Keratinocyte (primary cell): ENCODE measurements at regions not wholly inside any gene's neighbourhood (a gene's known extent, or its start where the extent isn't known, plus 50 kb on each side); places are given as distances from the start of the nearest gene placed in this dataset.

Source experiments
- DNase-seq: peaks from one replicate; pipeline ENCODE4 v3.0.0-alpha.2; 2011; ENCODE audit warnings: low read depth, missing footprints, low spot score
- FAIRE-seq: peaks from 2 replicates; lab custom pipeline; 2011; peaks lifted over from hg19 to GRCh38; lab: Jason Lieb, UNC
- H2AFZ ChIP-seq: 2 replicates; pipeline ENCODE4 v1.6.0; 2012; ENCODE audit warnings: low read length, control low read depth, inconsistent platforms; ENCODE audit not compliant: control insufficient read depth
- H3K27ac ChIP-seq: 2 replicates; pipeline ENCODE4 v1.5.1; 2011; ENCODE audit warnings: low read length; ENCODE audit not compliant: control insufficient read depth, insufficient read depth
- H3K27me3 ChIP-seq: 3 replicates; pipeline ENCODE4 v1.6.0; 2011; ENCODE audit warnings: low read length; ENCODE audit not compliant: control insufficient read depth, insufficient read depth; ENCODE audit errors: extremely low read depth
- H3K36me3 ChIP-seq, 2 experiments: 2 replicates in 1 of 2; 3 replicates in 1 of 2; pipeline ENCODE4 v1.5.1; 2011; ENCODE audit warnings: low read length in 2 of 2, mild to moderate bottlenecking in 1 of 2; ENCODE audit not compliant: control insufficient read depth in 2 of 2, insufficient read depth in 2 of 2; ENCODE audit errors: extremely low read depth in 1 of 2
- H3K4me1 ChIP-seq: 3 replicates; pipeline ENCODE4 v1.5.1; 2011; ENCODE audit warnings: low read length; ENCODE audit not compliant: control insufficient read depth, insufficient read depth; ENCODE audit errors: extremely low read depth
- H3K4me2 ChIP-seq: 3 replicates; pipeline ENCODE4 v1.6.0; 2011; ENCODE audit warnings: low read depth, low read length; ENCODE audit not compliant: control insufficient read depth, insufficient read depth; ENCODE audit errors: extremely low read depth
- H3K4me3 ChIP-seq, 3 experiments: fragments of 200-600 bp in 1 of 3; sonication (generic) in 1 of 3; 2 replicates in 2 of 3; 3 replicates in 1 of 3; pipeline ENCODE4 v1.5.1; 2011 to 2016; ENCODE audit warnings: low read length in 3 of 3, mild to moderate bottlenecking in 3 of 3, control low read depth in 2 of 3, inconsistent platforms in 1 of 3, low read depth in 1 of 3, mixed read lengths in 1 of 3, mixed run types in 1 of 3, moderate library complexity in 1 of 3; ENCODE audit not compliant: control insufficient read depth in 2 of 3, insufficient read depth in 2 of 3; ENCODE audit errors: extremely low read depth in 1 of 3
- H3K79me2 ChIP-seq: 2 replicates; pipeline ENCODE4 v1.6.0; 2012; ENCODE audit warnings: low read length; ENCODE audit not compliant: control insufficient read depth, insufficient read depth
- H3K9ac ChIP-seq: 3 replicates; pipeline ENCODE4 v1.6.0; 2011; ENCODE audit warnings: low read length; ENCODE audit not compliant: control insufficient read depth, insufficient read depth; ENCODE audit errors: extremely low read depth
- H3K9me1 ChIP-seq: 3 replicates; pipeline ENCODE4 v1.6.0; 2011; ENCODE audit warnings: low read length; ENCODE audit not compliant: control insufficient read depth, insufficient read depth; ENCODE audit errors: extremely low read depth
- H3K9me3 ChIP-seq: 2 replicates; pipeline ENCODE4 v1.5.1; 2012; ENCODE audit warnings: low read depth, low read length; ENCODE audit not compliant: control insufficient read depth
- H4K20me1 ChIP-seq: 3 replicates; pipeline ENCODE4 v1.6.0; 2011; ENCODE audit warnings: low read length; ENCODE audit not compliant: control insufficient read depth, insufficient read depth; ENCODE audit errors: extremely low read depth
- CTCF ChIP-seq, 3 experiments: IDR thresholded peaks in 1 of 3; conservative IDR thresholded peaks in 1 of 3; optimal IDR thresholded peaks in 1 of 3; 2 replicates in 2 of 3; 3 replicates in 1 of 3; pipeline versions ENCODE3 to v1.5.1; 2011; ENCODE audit warnings: low read length in 3 of 3, mild to moderate bottlenecking in 3 of 3, moderate library complexity in 2 of 3, control low read depth in 1 of 3, inconsistent platforms in 1 of 3; ENCODE audit not compliant: insufficient read depth in 2 of 3; ENCODE audit errors: extremely low read depth in 1 of 3
- EZH2 ChIP-seq: IDR thresholded peaks from one replicate; pipeline ENCODE4 v1.6.1; 2012; ENCODE audit warnings: inconsistent platforms, mild to moderate bottlenecking, low read length, moderate library complexity
- dilution Hi-C: fragments of 300-500 bp; cut with MboI; formaldehyde crosslinking; loops from one replicate; pipeline ENCODE4 v1.7.0; 2020; ENCODE audit warnings: low sequenced_read_pairs; ENCODE audit not compliant: extremely low pct_ligation_motif_present

DNA sequence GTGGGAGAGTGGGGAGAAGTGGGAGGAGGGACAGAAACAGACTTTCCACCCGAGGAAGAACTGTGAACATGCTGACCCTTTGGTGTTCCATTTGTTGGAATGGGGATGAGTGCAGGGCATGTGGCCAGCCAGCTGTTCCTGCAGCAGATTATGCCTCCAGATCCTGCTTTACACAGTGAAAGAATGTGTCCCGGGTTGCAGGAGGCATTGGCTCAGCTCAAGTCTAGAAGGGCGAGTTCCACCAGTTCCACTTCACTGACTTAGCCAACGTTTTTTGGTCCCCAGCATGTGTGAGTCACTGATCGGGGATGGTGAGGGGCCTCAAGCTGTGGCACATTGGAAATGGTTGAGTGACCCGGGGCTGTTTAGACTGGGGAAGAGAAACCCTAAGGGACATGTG, 307.0 kb upstream of the ROPN1 start:
- FAIRE-seq (no peak), DNase-seq (no peak)
- Histone ChIP-seq H3K9ac (no peak overlapping the region), H3K27me3 (peaks cover 37% of the 10 kb centered on the region), H3K4me3 (no peak overlapping the region), H3K36me3 (no peaks in the 10 kb centered on the region), H3K79me2 (no peaks in the 10 kb centered on the region), H3K9me1 (no peaks in the 10 kb centered on the region), H3K4me1 (no peaks in the 10 kb centered on the region), H3K27ac (no peak overlapping the region), H4K20me1 (no peaks in the 10 kb centered on the region), H3K4me2 (no peak overlapping the region), H2AFZ (no peak overlapping the region), H3K9me3 (no peaks in the 10 kb centered on the region)
- dilution Hi-C loops, result no loop called here
- TF ChIP-seq CTCF (optimal IDR thresholded peaks at IDR 0.05 in 1 of 3, IDR thresholded peaks at IDR 0.05 in 1 of 3, conservative IDR thresholded peaks at IDR 0.05 in 1 of 3; ENCODE audit: extremely low read depth in 1 of 3, insufficient read depth in 2 of 3, low read length in 3 of 3) (no peak), EZH2 (no peak)

DNA sequence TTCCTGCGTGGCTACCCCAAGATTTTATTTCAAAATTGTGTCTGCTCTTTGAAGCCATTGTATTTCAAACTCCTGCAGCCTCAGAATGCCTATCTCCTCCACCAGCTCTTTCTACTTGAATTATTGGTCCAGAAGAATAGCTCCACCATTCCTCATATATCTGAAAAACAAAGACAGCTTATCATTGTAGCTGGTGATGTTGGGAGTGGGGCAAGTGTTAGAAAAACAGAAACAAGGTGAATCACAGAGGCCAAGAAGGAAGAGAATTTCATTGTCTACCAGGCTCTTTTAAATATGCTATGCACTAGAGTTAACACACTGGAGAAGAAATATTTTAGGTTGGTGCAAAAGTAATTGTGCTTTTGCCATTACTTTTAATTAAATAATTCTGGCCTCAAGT, 307.9 kb upstream of the ROPN1 start:
- dilution Hi-C loops, result no loop called here
- FAIRE-seq (no peak), DNase-seq (no peak)
- Histone ChIP-seq H3K79me2 (no peaks in the 10 kb centered on the region), H3K4me3 (no peak overlapping the region), H3K9ac (no peak overlapping the region), H3K4me1 (no peaks in the 10 kb centered on the region), H3K27ac (no peak overlapping the region), H3K9me1 (no peaks in the 10 kb centered on the region), H3K9me3 (no peaks in the 10 kb centered on the region), H2AFZ (no peak overlapping the region), H3K4me2 (no peak overlapping the region), H3K27me3 (peaks cover 40% of the 10 kb centered on the region), H4K20me1 (no peaks in the 10 kb centered on the region), H3K36me3 (no peaks in the 10 kb centered on the region)
- TF ChIP-seq EZH2 (no peak), CTCF (optimal IDR thresholded peaks at IDR 0.05 in 1 of 3, IDR thresholded peaks at IDR 0.05 in 1 of 3, conservative IDR thresholded peaks at IDR 0.05 in 1 of 3; ENCODE audit: extremely low read depth in 1 of 3, insufficient read depth in 2 of 3, low read length in 3 of 3) (no peak)
